ENCODE measurements at regions not wholly inside any gene's neighbourhood (a gene's known extent, or its start where the extent isn't known, plus 50 kb on each side); places are given as distances from the start of the nearest gene placed in this dataset.
A peak's percentile ranks its signal among the peaks of the same experiment; 100 is the strongest.

- no peak for DNase-seq (ENCODE audit: low read depth in 4 of 4, low spot score in 3 of 4)
Observed at GRCh38 chrX:64097891-64098290, 107.6 kb downstream of the AMER1 start.

- peak in 2 of 4 donors; percentile 0 for DNase-seq (ENCODE audit: low read depth in 4 of 4, low spot score in 3 of 4)
Observed at GRCh38 chrX:64093761-64094160, 111.7 kb downstream of the AMER1 start.
